GM19240 (cell line): ENCODE measurements at regions not wholly inside any gene's neighbourhood (a gene's known extent, or its start where the extent isn't known, plus 50 kb on each side); places are given as distances from the start of the nearest gene placed in this dataset.
"Not testable (repeated sequence)": the region's sequence is repeated elsewhere in the genome, so short reads cannot be mapped to it uniquely, and the experiment has no call there.

Experiments used
- DNase-seq: peaks from one replicate; pipeline ENCODE4 v3.0.0; 2011; ENCODE audit warnings: low spot score; ENCODE audit not compliant: insufficient read length

DNA sequence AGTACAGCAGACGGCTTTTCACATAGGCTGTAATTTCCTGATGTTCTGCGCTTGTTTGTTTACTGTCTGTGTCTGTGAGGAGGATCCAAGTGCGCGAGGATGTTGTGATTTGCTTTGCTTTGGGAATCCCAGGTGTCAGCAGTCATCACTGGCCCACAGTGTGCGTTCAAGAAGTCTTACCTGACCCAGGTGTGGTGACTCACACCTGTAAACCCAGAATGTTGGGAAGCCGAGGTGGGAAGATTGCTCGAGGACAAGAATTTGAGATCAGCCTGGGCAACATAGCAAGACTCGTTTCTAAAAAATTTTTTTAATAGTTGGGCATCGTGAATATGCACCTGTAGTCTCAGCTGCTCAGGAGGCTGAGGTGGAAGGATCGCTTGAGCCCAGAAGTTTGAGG lies 110.7 kb downstream of the CRLF3 start:
- DNase-seq, result not testable (repeated sequence)

DNA sequence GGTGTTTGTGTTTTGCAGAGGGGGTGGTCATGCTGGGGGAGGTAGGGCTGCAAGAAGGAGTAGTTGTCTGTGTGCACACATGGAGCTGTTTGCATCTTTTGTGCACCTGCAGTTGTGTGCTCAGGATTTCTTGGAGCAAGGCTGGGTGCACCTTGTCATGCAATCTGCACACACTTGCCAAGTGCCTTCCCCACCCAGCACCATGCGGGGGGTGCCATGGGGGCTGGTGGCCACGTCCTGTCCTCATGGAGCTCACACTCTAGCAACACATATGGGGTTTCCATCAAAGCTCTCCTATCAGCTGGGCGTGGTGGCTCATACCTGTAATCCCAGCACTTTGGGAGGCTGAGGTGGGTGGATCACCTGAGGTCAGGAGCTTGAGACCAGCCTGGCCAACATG lies 111.6 kb downstream of the CRLF3 start:
- DNase-seq, result not testable (repeated sequence)

DNA sequence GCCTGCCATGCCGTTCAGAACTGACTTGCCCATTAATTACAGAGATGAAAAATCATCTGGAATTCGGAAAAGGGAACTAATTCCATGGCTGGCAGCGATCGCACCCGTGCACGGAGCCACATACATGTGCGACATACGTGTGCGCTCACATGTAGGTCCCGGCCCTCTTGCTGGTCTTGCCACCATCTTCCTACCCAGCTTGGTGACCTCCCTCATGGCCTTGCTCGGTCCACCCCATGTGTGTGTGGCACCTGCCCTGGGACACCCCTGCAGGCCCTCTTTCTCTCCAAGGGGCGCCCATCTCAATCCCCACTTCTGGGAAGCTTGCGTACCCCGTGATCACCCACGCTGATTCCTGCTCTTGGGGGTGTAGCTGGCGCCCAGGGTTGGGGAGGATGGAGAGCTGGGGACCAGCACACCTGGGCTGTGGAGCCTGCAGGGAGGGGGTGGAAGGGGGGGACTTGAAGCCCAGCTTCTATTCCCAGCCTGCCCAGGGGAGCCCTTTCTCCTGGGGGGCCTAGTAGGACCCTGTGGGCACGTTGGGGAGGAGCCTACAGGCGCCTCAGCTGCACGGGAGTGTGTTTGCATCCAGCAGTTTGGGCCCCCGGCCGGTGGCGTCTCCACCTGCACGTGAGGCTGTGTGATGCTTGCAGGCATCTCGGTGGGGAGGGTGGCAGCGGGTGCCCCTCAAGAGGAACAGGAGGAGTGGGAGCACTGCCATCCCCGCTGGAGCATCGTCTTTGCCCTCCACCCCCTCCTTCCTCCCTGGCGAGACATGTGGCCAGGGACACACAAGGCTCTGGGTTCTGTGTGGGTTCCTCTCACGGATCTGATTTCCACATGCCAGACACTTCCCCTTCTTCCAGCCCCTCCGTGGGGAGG lies 112.6 kb downstream of the CRLF3 start:
- DNase-seq, result not testable (repeated sequence)

DNA sequence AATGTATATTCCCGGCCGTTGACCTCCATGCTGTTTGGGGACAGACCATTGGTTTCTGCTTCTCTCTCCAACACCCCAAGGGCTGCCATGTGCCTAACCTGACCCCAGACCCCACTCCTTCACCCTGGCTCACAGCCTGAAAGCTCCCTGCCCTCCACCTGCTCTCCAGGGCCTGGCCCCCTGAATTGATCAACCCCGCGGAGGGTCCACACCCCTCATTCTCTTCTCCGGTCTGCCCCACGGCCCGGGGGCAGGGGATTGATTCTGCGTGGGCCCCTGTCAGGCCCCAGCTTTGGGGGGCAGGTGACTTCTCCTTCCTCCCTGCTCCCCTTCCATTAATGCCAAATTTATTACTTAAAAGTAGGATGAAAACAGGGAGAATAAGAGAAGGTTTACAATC lies 113.3 kb downstream of the CRLF3 start:
- not testable (repeated sequence) for DNase-seq

DNA sequence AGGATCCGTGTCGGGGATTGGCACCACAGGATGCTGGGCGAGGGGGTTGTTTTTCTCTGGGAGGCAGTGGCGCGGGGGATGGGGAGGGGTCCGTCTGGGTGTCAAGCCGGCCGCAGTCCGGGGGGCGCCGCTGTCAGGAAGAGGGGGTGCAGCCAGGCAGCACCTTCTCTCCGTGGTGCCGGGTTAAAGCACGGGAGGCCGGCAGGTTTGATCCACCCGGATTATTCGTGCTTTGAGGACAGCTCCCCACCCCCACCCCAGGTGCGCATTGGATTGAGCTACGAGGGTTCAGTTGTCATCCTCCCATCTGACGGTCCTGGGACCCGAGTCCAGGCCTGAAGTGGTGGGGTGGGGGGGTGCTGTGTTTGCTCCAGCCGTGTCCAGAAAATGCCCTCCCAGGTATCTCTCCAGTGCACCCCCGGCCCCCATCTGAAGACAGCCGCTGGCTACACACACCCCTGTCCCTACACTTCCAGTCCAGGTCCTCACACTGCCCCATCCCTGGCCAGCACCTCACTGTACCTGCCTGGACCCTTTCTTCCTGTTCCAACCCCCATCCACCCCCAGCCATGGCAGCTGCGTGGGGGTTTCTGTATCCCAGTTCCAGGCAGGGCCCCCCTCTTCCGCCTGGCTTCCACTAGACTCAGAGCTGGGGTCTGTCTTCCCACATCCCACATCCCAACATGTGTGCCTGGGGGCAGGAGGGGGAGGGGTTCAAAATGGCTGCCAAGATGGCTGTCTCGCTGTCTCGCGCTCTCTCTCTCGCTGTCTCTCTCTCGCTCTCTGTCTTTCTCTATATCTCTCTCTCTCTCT lies 114.0 kb downstream of the CRLF3 start:
- DNase-seq, result not testable (repeated sequence)

DNA sequence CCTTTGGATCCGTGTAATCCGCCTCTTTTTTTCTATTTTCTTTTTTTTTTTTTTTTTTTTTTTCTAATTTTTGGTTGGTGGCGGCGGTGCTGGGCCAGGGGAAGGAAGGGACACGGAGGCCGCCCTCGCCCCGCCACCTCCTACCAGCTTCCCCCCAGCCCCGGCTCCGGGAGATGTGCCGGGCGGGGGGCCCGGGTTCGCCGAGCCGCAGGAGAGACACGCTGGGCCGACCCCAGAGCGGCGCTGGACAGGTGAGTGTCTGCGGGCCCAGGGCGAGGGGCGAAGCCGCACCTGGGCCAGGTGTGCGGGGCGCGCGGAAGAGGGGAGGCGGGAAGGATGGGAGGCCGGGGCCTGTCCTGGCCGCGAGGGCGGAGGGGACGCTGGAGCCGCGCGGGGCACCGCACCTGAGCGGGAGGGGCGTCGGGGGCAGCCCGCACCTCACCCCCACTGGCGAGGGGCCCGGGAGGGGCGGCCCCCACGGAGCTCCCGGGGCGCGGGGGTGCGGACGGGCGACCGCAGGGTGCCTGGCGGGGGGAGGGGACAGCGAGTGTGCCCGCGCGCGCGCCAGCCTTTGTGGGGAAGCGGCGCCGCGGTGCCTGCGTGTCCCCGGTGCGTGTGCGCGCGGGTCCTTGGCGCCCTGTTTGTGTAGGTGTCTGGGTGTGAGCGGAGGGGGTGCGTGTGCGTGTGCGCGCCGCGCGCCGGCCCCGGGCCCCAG lies 114.8 kb downstream of the CRLF3 start:
- not testable (repeated sequence) for DNase-seq

DNA sequence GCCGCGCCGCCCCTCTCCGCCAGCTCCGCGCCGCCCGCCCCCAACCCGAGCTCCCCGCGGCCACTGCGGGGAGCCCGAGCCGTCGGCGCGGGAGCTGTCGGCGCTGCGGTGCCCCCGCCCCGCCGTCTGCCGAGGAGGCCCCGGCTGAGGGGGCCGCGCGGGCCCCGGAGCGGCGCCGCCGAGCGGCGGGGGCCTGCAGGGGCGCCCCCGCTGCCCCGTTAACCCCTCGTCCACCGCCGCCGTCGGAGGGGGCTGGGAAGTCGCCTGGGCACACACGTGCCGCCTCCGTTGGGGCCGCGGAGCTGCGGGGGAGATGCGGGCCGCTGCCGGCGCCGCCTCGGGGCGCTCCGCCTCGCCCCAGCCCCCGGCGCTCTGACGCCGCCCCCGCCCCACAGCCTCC lies 115.4 kb downstream of the CRLF3 start:
- DNase-seq, result not testable (repeated sequence)

DNA sequence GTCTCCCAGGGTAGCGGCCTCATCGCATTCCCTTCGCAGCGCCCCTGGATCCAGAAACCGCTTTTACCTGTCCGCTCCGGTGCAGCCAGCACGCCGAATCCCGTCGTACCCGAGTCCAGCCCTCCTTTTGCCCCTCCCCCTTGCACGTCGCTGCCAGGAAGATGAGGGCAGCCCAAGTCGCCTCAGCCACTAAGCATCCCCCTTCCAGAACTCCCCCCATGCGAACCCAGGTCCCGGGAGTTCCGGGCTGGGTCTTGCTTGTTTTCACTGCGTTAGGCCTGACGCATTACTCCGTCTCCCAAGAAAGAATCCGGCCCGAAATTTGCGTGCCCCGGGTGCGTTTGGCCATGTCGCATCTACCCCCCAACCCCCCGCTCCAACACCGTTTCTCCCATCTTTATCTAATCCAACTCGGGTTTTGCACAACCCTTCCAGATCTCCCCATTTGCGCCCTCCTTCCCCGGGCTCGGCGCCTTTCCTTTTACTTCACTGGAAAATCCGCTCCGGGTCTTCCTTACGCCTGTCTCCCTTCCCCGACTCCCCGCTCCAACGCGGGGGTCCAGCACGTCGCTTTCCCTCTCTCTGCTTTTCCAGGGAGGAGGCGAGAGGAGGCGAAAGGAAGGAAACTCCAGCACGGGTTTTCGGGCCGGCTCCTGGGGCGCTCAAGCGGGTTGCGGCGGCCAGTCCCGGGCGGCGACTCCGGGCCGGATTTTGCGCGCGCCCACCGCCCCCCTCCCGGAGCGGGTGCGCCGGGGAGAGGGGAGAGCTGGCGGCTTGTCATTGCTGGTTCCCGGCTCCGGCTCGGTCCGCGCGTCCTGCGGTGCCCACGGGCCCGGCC lies 116.0 kb downstream of the CRLF3 start:
- DNase-seq, result peak; percentile 64

DNA sequence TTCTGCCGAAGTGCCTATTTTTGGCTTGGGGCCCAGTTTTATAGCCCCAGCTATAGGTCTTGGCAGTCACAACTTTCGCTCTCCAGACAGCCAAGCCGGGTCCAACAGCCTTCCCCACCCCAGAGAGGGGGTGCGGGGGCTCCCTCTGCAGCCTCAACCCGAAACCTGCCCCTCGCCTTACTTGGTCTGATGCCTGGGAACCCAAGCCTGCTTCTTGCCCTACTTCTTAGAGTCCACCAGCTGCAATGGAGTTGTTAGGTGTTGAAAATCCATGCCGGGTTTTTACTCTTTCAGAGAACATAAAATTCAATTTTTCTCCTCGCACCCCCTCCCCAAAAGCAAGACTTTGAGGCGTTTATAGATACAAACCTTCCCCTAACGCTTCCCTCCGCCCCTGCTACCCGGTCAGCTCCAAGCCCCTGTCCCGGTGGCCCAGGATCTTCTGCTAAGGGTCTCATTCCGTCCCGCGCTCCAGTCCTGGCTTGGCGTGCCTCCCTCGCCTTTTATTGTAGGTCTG lies 116.7 kb downstream of the CRLF3 start:
- not testable (repeated sequence) for DNase-seq

DNA sequence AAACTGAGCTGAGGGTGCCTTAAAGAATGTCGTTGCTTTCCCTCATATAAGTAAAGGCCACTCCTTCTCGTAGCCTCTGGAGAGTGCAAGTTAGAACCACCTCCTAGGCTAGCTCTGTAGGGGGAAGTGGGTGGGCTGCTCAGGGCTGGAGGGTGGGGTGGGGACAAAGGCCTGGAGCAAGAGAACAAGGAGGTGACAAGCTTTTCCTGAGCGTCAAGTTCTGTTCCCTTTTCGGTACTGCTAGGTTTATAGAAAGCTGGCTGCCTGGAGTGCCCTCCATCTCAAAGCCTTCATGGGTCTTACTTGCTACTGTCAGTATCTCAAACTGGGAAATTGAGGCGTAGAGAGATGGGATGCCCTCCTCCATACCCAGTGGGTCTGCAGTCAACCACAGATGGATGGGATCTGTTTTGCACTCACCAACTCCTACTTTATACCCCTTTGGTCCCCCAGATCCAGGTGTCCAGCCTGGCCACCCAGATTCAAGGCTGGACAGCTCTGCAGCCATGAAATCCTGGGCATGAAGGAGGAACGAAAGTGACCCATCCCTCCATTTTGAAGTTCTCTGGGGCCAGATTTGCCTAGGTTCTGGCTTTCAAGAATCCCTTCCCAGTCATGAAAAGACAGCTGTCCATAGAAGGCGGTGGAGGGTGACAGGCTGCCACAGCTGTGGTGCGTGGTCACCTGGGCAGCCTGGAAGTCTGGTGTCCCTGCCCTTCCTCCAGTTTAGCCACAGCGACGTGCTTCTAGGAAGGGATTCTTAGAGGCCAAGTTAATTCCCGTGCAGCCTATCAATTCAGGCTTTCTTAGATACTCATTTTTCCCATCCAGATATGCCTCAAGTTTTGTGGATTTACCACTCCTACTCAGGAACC lies 117.8 kb downstream of the CRLF3 start:
- DNase-seq, result not testable (repeated sequence)

DNA sequence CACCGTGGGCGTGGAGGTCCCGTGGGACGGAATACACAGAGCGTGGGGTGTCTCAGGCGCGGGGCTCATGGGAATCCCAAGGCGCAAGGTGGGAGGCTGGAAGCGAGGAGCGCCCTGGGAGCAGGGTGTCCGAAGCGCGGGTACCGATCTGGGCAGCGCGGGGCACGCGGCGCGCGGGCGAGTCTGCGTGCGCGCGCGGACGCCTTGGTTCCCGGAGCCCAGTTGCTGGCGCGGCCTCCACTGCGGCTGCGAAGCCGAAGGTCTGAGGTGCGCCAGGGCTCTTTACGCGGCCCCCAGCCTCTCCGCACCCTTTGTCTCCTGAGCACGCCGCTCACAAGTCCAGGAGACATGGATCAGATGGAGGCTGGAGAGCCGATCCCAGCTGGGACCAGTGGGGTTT lies 118.5 kb downstream of the CRLF3 start:
- not testable (repeated sequence) for DNase-seq

DNA sequence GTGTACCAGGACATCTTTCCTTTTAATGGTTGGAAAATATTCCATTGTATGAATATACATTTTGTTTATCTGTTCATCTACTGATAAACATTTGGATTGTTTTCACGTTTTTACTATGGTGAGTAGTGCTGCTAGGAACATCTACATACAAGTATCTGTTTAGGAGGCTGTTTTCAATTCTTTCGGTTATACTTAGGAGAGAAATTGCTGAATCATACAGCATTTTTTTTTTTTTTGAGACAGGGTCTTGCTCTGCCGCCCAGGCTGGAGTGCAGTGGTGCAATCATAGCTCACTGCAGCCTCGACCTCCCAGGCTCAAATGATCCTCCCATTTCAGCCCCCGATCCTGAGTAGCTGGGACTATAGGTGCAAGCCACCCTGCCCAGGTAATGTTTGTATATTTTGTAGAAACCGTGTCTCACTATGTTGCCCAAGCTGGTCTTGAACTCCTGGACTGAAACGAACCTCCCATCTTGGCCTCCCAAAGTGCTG lies 122.9 kb downstream of the CRLF3 start:
- DNase-seq, result no peak

DNA sequence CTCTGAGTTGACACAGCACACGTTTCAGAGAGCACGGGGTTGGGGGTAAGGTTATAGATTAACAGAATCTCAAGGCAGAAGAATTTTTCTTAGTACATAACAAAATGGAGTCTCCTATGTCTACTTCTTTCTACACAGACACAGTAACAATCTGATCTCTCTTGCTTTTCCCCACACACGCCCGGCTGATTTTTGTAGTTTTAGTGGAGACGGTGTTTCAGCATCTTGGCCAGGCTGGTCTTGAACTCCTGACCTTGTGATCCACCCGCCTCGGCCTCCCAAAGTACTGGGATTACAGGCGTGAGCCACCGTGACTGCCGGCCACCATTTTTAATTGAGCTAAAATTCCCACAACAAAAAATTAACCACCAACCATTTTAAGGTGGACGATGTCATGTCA lies 123.7 kb downstream of the CRLF3 start:
- not testable (repeated sequence) for DNase-seq

DNA sequence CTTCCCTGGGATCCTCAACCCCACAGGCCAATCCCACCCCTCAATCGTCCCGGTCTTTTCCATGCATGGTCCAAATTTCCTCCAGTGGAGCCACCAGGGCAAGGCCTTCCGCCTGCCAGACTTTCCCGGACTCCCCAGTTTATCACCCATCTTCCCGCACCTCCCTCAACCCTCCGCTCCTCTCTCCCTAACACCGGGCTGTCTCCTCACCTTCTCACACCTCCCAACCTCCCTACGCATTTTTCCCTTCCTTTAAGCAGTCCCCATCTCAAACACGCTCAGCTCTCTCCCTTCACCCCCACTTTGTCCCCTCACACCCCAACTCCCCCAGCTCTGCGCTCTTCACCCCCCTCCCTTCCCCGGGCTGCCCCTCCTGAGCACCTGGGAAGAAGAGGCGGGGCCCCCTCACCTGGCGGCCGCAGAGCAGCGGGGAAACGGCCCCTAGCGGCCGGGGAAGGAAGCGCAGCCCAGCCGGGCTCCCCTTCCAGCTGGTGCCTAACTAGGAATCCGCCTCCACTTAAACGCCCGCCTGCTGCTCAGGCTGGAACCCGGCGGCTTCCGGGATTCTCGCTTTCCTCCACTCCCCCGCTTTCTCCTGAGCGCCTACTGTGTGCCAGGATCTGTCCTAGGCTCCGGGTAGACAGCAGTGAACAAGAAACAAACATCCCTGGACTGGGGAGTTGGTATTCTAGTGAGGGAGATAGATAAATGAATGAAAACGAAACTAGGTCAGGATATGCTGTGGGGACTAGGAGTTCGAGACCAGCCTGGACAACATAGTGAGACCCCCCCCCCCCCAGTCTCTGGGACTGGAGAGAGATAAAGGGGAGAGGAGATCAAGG lies 126.7 kb downstream of the CRLF3 start:
- DNase-seq, result peak; percentile 52

DNA sequence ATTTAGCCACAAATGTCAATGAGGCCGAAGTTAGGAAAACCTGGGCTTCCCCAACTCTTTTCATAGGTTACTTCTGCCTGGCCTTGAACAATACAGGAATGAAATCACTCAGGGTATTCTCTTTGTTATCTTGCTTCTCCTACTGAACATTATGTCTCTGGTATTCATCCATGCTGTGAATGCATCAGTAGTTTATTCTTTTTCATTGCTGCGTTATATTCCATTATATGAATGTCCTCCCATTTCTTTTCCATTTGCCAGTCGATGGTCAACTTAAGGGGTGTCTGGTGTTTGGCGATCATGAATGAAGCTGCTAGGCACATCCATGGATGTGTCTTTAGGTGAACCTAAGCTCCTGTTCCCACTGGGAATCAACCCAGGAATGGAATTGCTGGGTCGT lies 128.3 kb downstream of the CRLF3 start:
- DNase-seq, result no peak

DNA sequence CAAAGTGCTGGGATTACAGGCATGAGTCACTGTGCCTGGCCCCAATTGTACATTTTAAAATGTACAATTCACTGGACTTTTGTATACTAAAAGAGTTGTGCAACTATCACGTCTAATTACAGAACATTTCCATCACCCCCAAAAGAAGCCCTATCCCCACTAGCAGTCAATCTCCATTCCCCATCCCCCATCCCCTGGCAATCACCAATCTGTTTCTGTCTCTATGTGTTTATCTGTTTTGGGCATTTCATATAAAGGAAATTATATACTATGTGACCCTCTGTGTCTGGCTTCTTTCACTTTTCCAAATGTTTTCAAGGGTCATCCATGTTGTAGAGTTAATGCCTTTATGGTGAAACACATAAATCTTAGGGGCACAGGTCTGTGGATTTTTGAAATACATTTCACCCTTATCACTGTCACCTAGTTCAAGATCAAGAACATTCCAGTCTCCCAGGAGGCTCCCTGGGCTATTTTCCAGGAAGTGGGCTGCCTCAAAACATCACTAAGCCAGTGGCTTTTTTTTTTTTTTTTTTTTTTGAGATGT lies 129.2 kb downstream of the CRLF3 start:
- not testable (repeated sequence) for DNase-seq

DNA sequence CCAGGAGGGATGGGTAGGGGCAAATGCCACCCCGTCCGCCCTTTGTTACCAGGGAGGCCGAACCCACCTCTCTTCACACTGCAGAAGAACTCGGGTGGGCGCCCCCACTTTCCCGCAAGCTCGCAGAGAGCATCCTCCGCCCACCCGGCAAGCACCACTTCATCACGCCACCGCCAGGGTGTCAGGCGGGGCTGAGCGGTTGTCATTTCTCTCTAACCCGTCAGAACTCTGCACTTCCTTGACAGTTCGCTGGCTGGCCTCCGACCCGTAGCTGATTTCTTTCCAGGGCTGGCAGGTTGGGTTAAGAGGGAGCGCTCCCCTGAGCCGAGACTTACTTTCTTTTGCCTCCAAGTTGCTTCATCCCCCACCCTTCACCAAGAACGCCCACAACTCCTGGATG lies 130.7 kb downstream of the CRLF3 start:
- DNase-seq, result not testable (repeated sequence)
